ENCODE measurements at regions not wholly inside any gene's neighbourhood (a gene's known extent, or its start where the extent isn't known, plus 50 kb on each side); places are given as distances from the start of the nearest gene placed in this dataset.

- TF ChIP-seq RXRA (IDR thresholded peaks at IDR 0.05; ENCODE audit: borderline replicate concordance, low read depth): no peak
- no peak for TF ChIP-seq MAX (IDR thresholded peaks at IDR 0.05; ENCODE audit: low read depth)
- no peak for TF ChIP-seq MXI1 (IDR thresholded peaks at IDR 0.05; ENCODE audit: low read depth, low read length)
- TF ChIP-seq CTCF (IDR thresholded peaks at IDR 0.05): no peak
- TF ChIP-seq USF2 (IDR thresholded peaks at IDR 0.05; ENCODE audit: borderline replicate concordance, low read depth, low read length): no peak
- TF ChIP-seq RAD21 (IDR thresholded peaks at IDR 0.05; ENCODE audit: low read length): no peak
- no peak for TF ChIP-seq EP300 (IDR thresholded peaks at IDR 0.05; ENCODE audit: borderline replicate concordance in 1 of 2, low read depth in 1 of 2, low read length in 1 of 2)
- no peak for TF ChIP-seq TAF1 (IDR thresholded peaks at IDR 0.05; ENCODE audit: borderline replicate concordance, low read depth, low read length)
Measured at GRCh38 chr10:29951441-29951931, 107.9 kb downstream of the JCAD start.

Data from SK-N-SH (cell line).